ENCODE measurements at regions not wholly inside any gene's neighbourhood (a gene's known extent, or its start where the extent isn't known, plus 50 kb on each side); places are given as distances from the start of the nearest gene placed in this dataset.

- no peak for DNase-seq
Measured at GRCh38 chr2:168378960-168379669, 77.0 kb upstream of the CERS6 start.

GRCh38 chr2:168380500-168380899 is 75.6 kb upstream of the CERS6 start:
- DNase-seq, result no peak

- no peak for DNase-seq
Measured at GRCh38 chr2:168392024-168392423, 64.0 kb upstream of the CERS6 start.

DNA sequence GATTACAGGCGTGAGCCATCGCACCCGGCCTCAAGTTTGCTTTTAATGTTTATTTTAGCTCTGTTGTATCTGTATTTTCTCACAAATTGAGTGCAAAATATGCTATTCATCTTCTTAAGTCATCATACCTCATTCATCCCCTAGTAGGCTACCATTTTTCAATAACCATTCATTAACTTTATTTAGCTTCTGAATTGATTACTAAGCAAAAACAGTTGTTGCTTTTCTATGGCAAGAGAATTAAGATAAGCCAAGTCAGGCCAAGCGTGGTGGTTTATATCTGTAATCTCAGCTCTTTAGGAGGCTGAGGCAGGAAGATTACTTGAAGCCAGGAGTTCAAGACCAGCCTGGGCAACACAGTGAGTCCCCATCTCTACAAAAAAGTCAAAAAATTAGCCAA is 63.3 kb upstream of the CERS6 start:
- no peak for DNase-seq

- DNase-seq, result no peak
Measured at GRCh38 chr2:168394262-168394661, 61.8 kb upstream of the CERS6 start.

GRCh38 chr2:168396131-168396530 is 59.9 kb upstream of the CERS6 start:
- no peak for DNase-seq

GRCh38 chr2:168397629-168398028 is 58.4 kb upstream of the CERS6 start:
- no peak for DNase-seq

DNA sequence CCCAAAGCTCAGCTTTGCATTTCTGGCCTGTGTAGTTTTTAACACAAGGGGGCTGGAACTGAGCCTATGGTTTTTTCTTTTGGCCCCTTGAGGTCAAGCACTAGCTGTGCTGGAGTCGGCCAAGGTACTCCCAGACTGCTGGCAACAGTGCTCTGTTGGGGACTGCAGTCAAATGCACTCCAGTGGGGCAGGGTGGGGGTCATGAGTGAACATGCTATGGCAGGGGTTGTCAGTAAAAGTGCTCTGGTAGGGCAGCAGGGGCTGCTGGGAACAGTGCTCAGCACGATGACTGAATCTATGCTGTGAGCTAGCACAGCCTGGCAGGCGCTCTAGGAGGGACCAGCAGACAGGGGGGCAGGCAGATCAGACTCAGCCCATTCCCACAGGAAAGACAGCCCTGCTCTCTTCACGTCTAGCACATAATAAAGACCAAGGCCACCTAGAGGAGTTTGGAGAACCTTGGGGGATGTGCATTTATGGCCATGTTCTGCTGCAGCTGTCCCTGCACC is 55.0 kb upstream of the CERS6 start:
- no peak for DNase-seq

DNA sequence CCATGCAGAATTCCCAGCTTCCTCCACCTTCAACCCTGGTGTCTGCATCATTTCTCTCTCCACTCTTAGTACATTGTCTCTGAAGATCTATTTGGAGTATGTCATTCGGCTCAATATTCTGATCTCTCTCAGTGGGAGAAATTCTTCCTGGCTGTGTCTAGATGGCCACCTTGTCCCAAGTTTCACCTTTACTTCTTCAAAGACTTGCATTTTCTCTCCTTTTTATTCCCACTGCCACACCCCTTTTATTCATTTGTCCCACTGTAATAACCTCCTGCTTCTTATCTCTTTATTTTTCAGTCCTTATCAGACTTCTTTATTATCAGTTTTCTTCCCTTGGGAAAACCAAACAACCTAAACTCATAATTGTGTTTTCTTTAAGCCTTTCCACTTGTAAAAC is 54.3 kb upstream of the CERS6 start:
- DNase-seq, result no peak

DNA sequence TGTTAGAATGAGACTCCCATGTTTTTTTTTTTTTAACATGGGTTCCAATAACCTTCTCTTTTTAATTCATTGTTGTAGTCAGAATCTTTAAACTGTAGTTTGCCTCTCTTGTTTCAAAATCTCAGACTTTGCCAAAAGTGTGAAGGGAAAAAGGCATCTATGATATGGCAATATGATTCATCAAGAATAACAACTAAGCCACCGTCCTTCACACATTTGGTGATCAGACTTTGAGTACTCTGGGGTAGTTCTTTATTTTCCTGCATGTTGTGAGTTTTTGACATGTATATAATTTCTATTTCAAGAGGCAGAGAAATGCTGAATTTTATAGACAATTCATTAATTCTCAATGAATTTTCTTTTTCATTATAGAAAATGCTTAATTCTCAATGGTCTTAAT is 53.5 kb upstream of the CERS6 start:
- no peak for DNase-seq

- no peak for DNase-seq
Measured at GRCh38 chr2:168403736-168404135, 52.3 kb upstream of the CERS6 start.

DNA sequence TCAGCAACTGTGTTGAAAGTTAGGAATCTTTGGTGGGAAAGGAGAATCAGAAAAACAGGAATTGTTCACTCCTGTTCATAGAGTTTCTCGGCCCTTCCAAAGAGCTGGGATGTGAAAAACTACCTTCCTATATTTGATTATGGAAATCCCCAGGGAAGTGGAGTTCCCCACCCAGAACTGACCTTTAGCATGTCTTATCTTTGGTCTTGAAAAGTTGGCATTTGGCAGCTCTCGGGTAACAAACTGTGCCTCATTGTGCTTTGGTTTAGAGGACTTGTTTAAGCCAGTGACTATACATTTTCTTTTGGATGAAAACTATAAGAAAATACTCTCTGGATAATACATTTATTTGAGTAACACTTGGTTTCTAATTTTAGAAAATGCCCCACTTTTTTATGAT is 51.3 kb upstream of the CERS6 start:
- no peak for DNase-seq
